WERI-Rb-1 (cell line): ENCODE measurements at regions not wholly inside any gene's neighbourhood (a gene's known extent, or its start where the extent isn't known, plus 50 kb on each side); places are given as distances from the start of the nearest gene placed in this dataset.

Source experiments
- DNase-seq: peaks from one replicate; pipeline ENCODE4 v3.0.0-alpha.2; 2020
- H3K27ac ChIP-seq: fragments of 250-450 bp; sonication (Bioruptor Pico); 2 replicates; pipeline ENCODE4 v1.5.1; 2020; ENCODE audit warnings: mild to moderate bottlenecking, moderate library complexity
- H3K27me3 ChIP-seq: fragments of 250-450 bp; sonication (Bioruptor Pico); 2 replicates; pipeline ENCODE4 v1.5.1; 2021; ENCODE audit warnings: mild to moderate bottlenecking, low read depth, moderate library complexity; ENCODE audit not compliant: insufficient read depth, severe bottlenecking
- H3K36me3 ChIP-seq: fragments of 250-450 bp; sonication (Bioruptor Pico); 2 replicates; pipeline ENCODE4 v1.5.1; 2020; ENCODE audit warnings: mild to moderate bottlenecking, moderate library complexity
- H3K4me3 ChIP-seq: 2 replicates; pipeline ENCODE4 v1.5.1; 2011; ENCODE audit warnings: low read depth, mild to moderate bottlenecking, control low read depth, low read length
- H3K9me3 ChIP-seq: fragments of 250-450 bp; sonication (Bioruptor Pico); 2 replicates; pipeline ENCODE4 v1.5.1; 2021; ENCODE audit warnings: mild to moderate bottlenecking, moderate library complexity; ENCODE audit not compliant: severe bottlenecking
- TF ChIP-seq, protein P1 (sequence below): IDR thresholded peaks from 2 replicates; pipeline ENCODE4 v1.5.1; 2011; ENCODE audit warnings: low read depth, mild to moderate bottlenecking, control low read depth, inconsistent platforms, low read length

DNA sequence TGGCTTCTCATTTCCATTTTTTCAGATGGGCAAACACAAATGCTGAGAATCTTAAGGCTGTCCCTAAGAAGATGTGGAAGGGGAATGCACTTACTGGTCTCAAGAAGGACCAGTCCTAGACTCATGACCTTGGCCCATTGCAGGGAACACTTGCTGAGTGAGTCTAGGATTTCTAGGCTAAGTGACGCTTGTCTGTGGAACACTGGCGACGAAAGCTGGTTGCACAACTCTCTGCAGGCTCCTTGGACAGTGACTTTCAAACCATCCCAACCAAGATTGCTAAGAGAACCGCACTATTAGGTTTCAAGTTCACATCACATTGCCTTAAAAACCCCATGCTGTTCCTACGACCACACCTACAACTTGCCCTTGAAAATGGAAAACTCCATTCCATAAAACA is 174.1 kb downstream of the AXIN2 start:
- Histone ChIP-seq H3K27ac (no peak overlapping the region), H3K36me3 (no peaks in the 10 kb centered on the region), H3K27me3 (peaks cover 78% of the 10 kb centered on the region), H3K9me3 (peaks cover 18% of the 10 kb centered on the region), H3K4me3 (no peak overlapping the region)
- TF ChIP-seq, protein P1, sequence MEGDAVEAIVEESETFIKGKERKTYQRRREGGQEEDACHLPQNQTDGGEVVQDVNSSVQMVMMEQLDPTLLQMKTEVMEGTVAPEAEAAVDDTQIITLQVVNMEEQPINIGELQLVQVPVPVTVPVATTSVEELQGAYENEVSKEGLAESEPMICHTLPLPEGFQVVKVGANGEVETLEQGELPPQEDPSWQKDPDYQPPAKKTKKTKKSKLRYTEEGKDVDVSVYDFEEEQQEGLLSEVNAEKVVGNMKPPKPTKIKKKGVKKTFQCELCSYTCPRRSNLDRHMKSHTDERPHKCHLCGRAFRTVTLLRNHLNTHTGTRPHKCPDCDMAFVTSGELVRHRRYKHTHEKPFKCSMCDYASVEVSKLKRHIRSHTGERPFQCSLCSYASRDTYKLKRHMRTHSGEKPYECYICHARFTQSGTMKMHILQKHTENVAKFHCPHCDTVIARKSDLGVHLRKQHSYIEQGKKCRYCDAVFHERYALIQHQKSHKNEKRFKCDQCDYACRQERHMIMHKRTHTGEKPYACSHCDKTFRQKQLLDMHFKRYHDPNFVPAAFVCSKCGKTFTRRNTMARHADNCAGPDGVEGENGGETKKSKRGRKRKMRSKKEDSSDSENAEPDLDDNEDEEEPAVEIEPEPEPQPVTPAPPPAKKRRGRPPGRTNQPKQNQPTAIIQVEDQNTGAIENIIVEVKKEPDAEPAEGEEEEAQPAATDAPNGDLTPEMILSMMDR = no peak
- DNase-seq = no peak

GRCh38 chr17:65385726-65386125 is 175.7 kb downstream of the AXIN2 start:
- no peak for DNase-seq
- Histone ChIP-seq H3K4me3 (no peak overlapping the region), H3K27ac (no peak overlapping the region), H3K27me3 (peaks cover 76% of the 10 kb centered on the region), H3K36me3 (no peaks in the 10 kb centered on the region), H3K9me3 (peaks cover 18% of the 10 kb centered on the region)
- TF ChIP-seq, protein P1 = no peak

GRCh38 chr17:65385071-65385470 is 176.4 kb downstream of the AXIN2 start:
- DNase-seq = no peak
- H3K27me3 ChIP-seq = peaks cover 78% of the 10 kb centered on the region
- no peak overlapping the region for H3K27ac ChIP-seq
- no peak overlapping the region for H3K4me3 ChIP-seq
- TF ChIP-seq, protein P1 = no peak
- H3K36me3 ChIP-seq = no peaks in the 10 kb centered on the region
- peaks cover 18% of the 10 kb centered on the region for H3K9me3 ChIP-seq

DNA sequence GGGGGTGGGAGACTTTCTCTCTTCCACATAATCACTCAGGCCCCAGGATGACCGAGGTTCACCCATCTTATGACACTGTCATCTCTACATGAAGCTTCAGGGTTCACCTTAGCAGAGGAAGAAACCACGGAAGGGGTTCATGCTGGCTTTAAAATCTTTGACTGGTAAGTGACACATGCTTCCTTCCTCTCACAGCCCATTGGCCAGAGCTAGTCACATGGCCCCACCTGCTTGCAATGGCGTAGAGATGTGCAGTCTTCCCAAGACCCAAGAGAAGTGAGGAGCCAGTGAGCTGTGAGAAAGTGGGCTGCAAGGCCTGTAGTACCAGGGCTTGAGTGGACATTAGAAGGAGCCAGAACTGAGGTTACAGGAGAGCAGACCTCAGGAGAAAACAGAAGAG is 180.3 kb downstream of the AXIN2 start:
- Histone ChIP-seq H3K27ac (no peak overlapping the region), H3K36me3 (no peaks in the 10 kb centered on the region), H3K27me3 (peaks cover 61% of the 10 kb centered on the region), H3K4me3 (no peak overlapping the region), H3K9me3 (peaks cover 11% of the 10 kb centered on the region)
- DNase-seq = no peak
- TF ChIP-seq, protein P1 = no peak

DNA sequence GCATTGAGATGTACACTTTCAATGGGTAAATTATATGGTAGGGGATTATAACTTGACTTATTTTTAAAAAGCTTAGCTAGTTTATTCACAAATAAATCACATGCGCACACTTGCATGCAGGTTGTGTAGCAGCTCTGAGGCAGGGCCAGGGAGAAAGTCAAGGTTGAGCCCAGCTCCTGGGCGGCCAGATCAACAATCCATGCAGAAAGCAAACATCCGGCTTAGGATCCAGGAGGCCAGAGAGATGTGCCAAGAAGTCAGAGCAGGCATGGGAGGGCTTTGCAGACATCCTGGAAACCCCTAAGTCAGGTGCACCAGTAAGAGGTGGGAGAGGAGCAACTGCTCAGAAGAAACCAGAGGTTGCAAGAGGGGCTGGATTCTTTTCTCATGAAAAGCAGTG is 186.5 kb downstream of the AXIN2 start:
- no peaks in the 10 kb centered on the region for H3K9me3 ChIP-seq
- TF ChIP-seq, protein P1 = no peak
- H3K27me3 ChIP-seq = peaks cover 74% of the 10 kb centered on the region
- no peak overlapping the region for H3K27ac ChIP-seq
- no peak for DNase-seq
- H3K36me3 ChIP-seq = no peaks in the 10 kb centered on the region
- no peak overlapping the region for H3K4me3 ChIP-seq

DNA sequence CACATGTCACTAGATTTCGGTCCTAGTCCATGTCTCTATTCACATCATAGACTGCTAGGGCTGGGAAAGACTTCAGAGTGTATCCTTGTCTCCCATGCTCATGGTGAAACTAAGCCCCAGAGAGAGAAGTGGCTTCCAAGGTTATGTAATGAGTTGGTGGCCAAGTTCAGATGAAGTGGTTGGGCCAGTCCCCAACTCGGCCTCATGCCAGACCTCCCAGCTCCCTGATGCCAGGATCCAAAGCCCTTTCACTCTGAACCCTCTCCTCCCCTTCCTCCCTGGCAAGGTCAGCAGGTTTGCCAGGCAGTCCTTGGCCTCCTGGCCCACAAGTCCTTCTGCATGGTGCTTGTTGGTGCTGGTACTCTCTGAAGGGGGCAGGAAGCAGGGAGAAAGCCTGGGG is 189.7 kb downstream of the AXIN2 start:
- H3K4me3 ChIP-seq = no peak overlapping the region
- no peak for DNase-seq
- H3K36me3 ChIP-seq = no peaks in the 10 kb centered on the region
- H3K27ac ChIP-seq = no peak overlapping the region
- TF ChIP-seq, protein P1 = no peak
- peaks cover 3% of the 10 kb centered on the region for H3K9me3 ChIP-seq
- peaks cover 82% of the 10 kb centered on the region for H3K27me3 ChIP-seq
